SK-N-SH (cell line): ENCODE measurements at regions not wholly inside any gene's neighbourhood (a gene's known extent, or its start where the extent isn't known, plus 50 kb on each side); places are given as distances from the start of the nearest gene placed in this dataset.

Experiments used
- JUND ChIP-seq: IDR thresholded peaks from 2 replicates; pipeline ENCODE4 v1.4.0; 2012
- SMC3 ChIP-seq: IDR thresholded peaks from 2 replicates; pipeline ENCODE4 v1.6.1; 2012; ENCODE audit warnings: low read depth, low read length, improper control_type of control experiment
- TF ChIP-seq, protein P1 (sequence below): fragments of 200-600 bp; sonication (generic); IDR thresholded peaks from 2 replicates; pipeline ENCODE4 v1.6.1; 2017; ENCODE audit warnings: antibody characterized with exemption, mild to moderate bottlenecking, moderate library complexity

DNA sequence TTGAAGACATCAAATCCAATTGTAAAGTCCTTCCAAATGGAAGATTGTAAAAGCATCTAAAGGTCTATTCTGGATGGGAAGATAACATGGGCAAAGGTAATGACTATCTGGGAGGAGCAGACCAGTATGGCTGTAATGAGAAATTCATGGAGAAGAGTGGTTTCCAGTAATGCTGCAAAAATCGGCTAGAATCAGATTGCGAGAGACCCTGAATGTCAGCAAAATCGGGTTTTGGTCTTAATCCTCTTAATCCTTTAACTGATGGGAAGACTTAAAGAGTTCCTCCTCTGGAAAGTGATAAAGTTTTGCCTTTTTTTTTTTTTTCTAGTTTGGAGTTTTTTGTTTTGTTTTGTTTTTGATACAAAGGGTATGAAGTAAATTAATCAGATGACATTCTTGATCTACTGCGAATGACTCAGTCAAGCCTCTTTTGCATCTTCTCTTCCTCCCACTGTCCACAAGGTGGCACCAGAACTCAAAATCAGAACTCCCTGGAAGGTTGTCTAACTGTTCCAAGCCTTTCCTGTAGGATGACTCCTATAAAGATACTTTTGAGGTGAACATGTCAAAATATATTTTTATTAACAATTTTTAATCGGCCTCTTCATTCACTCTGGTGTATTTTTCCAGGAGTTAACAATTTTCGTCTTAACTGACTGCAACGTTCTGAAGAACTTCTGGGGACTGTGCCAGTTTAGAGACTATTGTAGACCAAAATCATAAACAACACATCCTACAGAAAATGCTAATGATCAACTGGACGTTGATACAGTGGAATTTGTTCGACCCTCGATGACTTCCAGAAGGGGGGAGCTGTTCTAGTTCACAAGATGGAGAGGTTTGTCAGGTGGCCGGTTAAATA lies 213.3 kb upstream of the MIR17HG start:
- no peak for TF ChIP-seq JUND
- TF ChIP-seq, protein P1, sequence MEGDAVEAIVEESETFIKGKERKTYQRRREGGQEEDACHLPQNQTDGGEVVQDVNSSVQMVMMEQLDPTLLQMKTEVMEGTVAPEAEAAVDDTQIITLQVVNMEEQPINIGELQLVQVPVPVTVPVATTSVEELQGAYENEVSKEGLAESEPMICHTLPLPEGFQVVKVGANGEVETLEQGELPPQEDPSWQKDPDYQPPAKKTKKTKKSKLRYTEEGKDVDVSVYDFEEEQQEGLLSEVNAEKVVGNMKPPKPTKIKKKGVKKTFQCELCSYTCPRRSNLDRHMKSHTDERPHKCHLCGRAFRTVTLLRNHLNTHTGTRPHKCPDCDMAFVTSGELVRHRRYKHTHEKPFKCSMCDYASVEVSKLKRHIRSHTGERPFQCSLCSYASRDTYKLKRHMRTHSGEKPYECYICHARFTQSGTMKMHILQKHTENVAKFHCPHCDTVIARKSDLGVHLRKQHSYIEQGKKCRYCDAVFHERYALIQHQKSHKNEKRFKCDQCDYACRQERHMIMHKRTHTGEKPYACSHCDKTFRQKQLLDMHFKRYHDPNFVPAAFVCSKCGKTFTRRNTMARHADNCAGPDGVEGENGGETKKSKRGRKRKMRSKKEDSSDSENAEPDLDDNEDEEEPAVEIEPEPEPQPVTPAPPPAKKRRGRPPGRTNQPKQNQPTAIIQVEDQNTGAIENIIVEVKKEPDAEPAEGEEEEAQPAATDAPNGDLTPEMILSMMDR, result peak; percentile 90
- peak; percentile 92 for TF ChIP-seq SMC3
